HL-60/S4 treated with retinoic acid at 250 ng/mL for 4 days and 3 days (cell line): ENCODE measurements at regions not wholly inside any gene's neighbourhood (a gene's known extent, or its start where the extent isn't known, plus 50 kb on each side); places are given as distances from the start of the nearest gene placed in this dataset.
"Not testable (repeated sequence)": the region's sequence is repeated elsewhere in the genome, so short reads cannot be mapped to it uniquely, and the experiment has no call there.

Source experiments
- in situ Hi-C: fragments of 300-500 bp; cut with MboI; formaldehyde crosslinking; loops from 2 replicates; pipeline ENCODE4 v1.7.0; 2022; ENCODE audit warnings: low sequenced_read_pairs

DNA sequence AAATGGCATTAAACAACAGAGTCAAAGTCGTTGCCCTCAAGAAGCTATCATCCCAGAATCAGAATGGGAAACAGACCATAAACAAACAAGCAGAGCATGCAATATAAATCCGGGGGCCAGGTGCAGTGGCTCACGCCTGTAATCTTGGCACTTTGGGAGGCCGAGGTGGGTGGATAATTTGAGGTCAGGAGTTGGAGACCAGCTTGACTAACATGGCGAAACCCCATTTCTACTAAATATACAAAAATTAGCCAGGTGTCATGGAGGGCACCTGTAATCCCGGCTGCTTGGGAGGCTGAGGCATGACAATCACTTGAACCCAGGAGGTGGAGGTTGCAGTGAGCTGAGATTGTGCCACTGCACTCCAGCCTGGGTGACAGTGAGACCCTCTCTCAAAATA is 249.8 kb downstream of the CYRIA start:
- in situ Hi-C loops = not testable (repeated sequence)

GRCh38 chr2:16413947-16414346 is 251.7 kb downstream of the CYRIA start:
- in situ Hi-C loops = no loop called here

DNA sequence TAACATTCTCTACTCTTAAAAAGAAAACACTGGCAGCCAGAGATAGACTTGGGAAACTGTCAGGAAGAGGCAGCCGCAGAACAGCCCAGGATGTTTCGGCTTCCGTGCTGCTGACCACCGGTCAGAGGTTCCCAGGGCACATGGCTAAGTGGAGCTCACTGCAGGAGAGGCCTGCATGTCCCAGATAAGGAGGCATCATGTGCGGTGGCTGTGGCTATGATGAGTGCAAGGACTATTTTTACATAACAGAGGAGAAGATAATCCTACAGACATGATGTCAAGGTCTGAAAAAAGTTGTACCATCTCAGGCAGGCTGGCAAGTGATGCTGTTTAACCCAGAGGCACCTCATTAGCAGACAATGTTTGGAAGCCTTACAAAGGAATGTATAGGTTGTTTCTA is 252.3 kb downstream of the CYRIA start:
- in situ Hi-C loops = no loop called here

DNA sequence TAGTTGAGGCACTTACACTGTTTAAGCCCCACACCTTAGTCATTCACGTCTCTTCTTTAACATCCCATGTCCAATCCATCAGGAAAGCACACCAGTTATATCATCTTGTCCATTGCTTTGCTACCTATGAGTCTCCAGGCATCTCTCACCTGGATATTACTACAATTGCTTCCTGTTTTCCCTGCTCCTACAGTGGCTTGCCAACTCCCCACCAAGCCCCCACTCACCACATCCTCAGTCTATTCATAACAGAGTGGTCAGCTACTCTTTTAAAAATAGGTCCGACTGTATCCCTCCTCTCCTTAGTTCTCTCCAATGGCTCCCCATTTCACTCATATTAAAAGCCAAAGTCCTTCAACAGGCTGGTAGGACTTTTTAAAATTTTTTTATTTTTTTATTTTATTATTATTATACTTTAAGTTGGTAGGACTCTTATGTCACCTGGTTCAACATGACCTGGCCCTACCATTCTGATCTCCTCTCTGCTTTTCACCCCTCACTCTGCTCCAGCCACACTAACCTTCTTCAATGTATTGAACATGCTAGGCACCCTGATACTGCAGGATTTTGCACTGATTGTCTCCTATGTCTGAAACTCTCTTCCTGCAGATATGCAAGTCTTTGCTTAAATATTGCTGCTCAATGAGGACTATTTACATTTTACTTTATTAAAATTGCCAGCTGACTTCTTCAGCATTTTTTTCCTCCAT is 253.2 kb downstream of the CYRIA start:
- in situ Hi-C loops = no loop called here

DNA sequence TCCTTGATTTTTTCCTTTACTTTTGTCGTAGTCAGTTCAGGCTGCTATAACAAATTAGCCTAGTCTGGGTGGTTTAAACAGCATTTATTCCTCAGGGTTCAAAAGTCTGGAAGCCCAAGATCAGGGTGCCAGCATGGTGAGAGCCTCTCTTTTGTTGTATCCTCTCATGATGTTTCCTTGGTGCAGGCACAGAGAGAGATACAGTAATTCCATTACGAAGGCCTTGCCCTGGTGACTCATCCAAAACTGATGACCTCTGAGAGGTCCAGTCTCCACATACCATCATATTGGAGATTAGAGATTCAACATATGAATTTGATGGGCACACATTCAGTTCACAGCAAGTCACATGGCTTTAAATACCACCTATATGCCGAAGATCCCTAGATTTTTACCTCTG is 253.8 kb downstream of the CYRIA start:
- in situ Hi-C loops = no loop called here

- in situ Hi-C loops = no loop called here
Measured at GRCh38 chr2:16409849-16410248, 255.8 kb downstream of the CYRIA start.

- in situ Hi-C loops = no loop called here
Measured at GRCh38 chr2:16409006-16409390, 256.6 kb downstream of the CYRIA start.

DNA sequence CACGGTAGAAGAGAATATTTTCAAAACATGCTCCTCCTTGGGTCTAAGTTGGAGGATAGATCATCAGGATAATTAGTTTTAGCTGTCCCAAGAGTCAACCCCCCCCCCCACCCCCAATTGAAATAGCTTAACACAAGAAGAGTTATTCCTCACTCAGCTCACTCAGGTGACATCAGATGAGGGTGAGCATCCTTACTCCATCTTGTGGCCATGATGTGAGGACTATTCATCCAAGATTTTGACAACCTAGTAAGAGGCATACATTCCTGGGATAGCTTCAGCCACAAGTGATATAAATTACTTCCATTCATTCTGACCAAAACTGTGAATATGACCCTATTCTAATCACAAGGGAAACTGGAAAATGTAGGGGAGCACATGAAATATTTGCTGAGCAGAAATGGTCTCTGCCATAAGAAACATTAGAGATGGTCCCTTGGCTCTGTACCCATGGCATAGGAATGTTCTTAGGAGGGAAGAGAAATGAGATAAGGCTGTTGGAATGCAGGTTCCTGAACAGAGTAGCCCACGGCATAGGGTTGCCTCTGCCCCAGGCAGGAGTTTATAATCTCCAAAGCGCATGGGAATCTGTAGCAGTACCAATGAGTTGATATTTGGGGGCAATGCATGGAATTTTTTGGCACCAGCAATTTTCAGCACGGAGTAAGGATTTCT is 257.2 kb downstream of the CYRIA start:
- in situ Hi-C loops = no loop called here

- in situ Hi-C loops = no loop called here
Measured at GRCh38 chr2:16407358-16407757, 258.3 kb downstream of the CYRIA start.

- in situ Hi-C loops = no loop called here
Measured at GRCh38 chr2:16406496-16407289, 258.9 kb downstream of the CYRIA start.

DNA sequence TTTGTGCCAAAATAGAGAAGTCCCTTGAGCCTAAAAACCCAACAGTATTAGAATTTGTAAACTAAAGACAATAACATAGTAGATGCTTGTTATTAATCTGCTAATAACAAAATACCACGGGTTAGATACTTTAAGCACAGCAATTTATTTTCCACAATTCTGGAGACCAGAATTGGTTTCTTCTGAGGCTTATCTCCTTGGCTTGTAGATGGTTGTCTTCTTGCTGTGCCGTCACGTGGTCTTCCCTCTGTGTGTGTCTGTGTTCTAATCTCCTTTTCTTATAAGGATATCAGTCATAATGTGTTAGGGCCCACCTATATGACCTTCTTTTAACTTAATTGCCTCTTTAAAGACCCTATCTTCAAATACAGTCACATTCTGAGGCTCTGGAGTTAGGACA is 260.1 kb downstream of the CYRIA start:
- in situ Hi-C loops = no loop called here

DNA sequence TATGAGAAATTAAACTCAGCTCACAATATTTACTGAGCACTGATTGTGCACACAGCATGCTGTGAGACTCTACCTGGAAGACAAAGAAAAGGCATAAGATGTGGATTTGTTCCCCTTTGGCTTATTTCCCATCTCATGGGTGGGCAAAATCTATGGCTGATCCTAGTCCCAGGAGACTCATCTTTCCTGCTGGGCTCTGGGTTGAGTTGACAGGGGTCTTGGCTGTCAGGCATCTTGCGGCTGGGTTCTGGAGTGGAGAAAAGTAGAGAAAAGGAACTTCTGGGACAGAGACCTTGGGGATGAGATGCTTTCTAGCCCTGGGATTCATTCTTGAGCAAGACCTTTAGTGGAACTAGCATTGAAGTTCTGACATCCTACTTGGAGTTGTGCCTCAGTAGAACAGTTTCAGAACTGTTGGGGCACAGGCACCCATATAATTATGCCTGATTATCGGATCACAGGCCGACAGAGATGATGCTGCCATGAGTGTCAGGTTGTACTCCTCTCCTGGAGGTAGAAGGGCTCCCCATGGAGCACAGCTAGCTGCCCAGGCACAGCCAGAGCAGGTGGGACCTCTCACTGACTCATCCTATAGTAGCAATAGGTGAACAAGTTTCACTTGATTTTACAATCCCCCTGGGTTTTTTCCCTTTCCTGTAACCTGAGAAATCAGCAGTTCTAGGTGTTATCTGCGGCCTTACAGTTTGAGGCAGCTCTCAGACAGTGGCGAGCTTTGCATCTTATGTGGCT is 260.9 kb downstream of the CYRIA start:
- in situ Hi-C loops = no loop called here

GRCh38 chr2:16404146-16404545 is 261.5 kb downstream of the CYRIA start:
- in situ Hi-C loops = no loop called here

DNA sequence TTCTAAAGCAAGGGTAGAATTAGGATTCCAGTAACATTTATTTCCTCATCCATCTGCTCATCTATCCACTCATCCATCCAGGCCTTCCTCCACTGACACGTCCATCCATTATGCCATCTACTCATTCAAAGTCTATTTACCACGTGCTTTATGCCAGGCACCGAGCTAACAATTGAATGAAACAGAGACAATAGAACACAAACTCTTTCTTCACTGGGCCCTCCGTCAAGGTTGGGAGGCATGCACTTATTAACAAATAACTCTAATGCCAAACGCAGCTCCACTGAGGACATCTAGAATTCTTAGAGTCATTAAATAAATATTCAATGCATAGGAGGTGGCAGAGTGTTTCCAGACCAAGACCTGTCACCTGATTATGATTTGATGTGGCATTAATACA is 262.7 kb downstream of the CYRIA start:
- in situ Hi-C loops = no loop called here

DNA sequence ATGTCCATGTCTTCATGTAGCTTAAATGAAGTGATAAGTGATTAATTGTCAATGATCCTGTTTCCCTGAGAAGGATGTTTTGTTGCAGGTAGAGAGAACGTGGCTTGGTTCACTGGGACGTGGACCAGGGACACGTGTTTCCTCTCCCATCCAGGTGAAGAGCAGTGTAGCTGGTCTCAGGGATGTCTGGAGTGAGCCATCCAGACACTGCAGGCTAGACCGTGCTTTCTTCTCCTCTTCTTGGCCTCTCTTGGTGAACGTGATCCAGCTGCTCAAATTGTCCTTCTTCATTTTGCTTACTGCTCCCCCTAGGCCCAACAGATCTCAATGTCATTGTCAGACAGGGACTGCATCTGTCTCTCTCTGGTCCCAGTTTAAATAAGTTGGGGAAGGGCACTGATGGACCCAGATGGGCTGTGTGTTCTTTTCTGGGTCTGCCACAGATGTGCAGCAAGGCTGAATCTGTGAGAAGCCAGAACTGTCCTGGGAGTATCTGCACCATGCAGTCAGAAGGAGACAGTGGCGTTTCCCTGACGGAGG is 263.8 kb downstream of the CYRIA start:
- in situ Hi-C loops = no loop called here

DNA sequence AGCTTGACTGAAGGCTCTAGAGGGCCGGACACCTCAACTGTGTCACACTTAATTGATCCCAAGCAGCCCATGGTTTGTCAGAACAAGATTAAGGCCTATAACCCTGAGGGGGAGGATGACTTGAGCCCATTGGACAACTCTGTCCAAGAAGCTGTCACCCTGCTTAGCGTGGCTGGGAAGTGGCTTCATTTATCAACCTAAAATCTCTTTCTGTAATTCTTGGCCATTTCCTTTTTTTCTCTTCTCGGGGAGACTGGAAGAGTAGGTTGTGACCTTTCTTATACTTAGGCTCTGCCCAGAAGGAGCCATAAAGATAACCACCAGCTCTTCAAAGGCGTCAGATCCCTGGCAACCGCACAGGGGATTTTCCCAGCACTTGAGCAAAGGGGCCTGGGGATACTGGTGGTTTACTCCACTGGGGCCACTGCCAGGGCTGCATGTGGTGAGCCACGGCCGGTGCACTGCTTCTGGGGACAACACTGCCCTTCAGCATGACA is 265.5 kb downstream of the CYRIA start:
- in situ Hi-C loops = no loop called here

- in situ Hi-C loops = no loop called here
Measured at GRCh38 chr2:16398486-16399043, 267.1 kb downstream of the CYRIA start.

DNA sequence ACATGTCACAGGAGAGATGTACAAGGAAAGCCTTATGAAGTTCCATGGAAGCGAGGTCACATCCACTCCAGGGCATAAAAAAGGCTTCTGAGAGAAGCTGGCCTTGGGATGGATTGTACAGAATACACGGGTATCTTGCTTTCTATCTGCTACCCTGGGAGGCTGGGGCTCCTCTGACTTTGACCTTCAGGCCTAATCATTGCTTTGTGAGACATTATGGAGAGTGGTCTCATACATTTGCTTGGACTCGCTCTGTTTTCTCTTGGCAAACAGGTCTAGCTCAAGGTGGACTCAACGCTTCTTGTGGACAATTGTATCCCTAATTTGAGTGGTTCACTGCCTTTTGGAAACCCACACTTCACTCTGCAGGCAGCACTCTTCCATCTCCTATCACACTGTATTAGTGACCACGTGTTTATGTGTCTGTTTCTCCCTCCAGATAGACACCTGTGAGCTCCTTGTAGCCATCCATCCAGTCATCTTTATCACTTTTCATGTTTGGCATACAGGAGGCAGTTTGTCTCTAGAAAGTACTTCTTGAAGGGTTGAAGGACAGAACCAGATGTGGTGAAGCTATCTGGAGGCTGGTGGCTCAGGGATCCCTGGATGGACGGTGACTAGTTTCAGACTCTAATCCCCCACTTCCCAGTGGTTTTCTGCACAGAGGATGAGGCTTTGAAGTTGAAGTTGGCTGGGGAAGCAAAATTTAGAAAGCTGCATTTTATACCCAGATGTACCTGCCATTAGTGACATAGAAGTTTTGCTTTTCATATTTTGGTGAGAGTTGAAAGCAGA is 267.8 kb downstream of the CYRIA start:
- in situ Hi-C loops = no loop called here

DNA sequence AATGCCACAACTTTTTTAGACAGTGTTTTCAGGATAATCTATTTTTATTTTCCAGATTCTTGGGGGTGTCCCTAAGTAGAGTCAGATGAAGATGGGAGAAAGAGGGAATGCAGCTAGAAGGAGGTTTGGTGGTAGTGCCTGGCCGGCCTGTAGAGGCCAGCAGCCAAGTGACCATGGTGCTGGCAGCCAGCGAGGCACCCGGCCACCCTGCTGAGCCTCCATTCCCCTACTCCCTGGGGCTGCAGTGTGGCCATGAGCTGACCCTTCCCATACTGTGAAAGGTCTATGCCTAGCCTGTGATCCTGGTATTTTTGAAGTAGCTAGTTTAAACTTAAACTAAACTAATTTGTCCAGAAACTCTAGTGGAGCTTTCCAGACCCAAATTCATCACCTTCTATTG is 268.6 kb downstream of the CYRIA start:
- in situ Hi-C loops = no loop called here

- in situ Hi-C loops = no loop called here
Measured at GRCh38 chr2:16396171-16396570, 269.5 kb downstream of the CYRIA start.
